GM19099 (cell line): ENCODE measurements at regions not wholly inside any gene's neighbourhood (a gene's known extent, or its start where the extent isn't known, plus 50 kb on each side); places are given as distances from the start of the nearest gene placed in this dataset.

Experiments
- POLR2A ChIP-seq: IDR thresholded peaks from 3 replicates; pipeline ENCODE4 v1.6.1; 2011; ENCODE audit warnings: low read depth; ENCODE audit not compliant: insufficient read length; ENCODE audit errors: extremely low read depth

- no peak for TF ChIP-seq POLR2A
These were observed 133.6 kb upstream of the SLC38A2 start for GRCh38 chr12:46506198-46506597.

- TF ChIP-seq POLR2A = no peak
These were observed 131.9 kb upstream of the SLC38A2 start for GRCh38 chr12:46504494-46504893.

- TF ChIP-seq POLR2A = no peak
These were observed 131.1 kb upstream of the SLC38A2 start for GRCh38 chr12:46503637-46504175.

- TF ChIP-seq POLR2A = no peak
These were observed 128.1 kb upstream of the SLC38A2 start for GRCh38 chr12:46500673-46501072.

- no peak for TF ChIP-seq POLR2A
These were observed 127.3 kb upstream of the SLC38A2 start for GRCh38 chr12:46499901-46500300.

- no peak for TF ChIP-seq POLR2A
These were observed 126.7 kb upstream of the SLC38A2 start for GRCh38 chr12:46499226-46499625.

GRCh38 chr12:46497739-46498138 lies 125.2 kb upstream of the SLC38A2 start:
- no peak for TF ChIP-seq POLR2A

GRCh38 chr12:46494424-46494823 lies 121.9 kb upstream of the SLC38A2 start:
- TF ChIP-seq POLR2A = no peak

- TF ChIP-seq POLR2A = no peak
These were observed 121.2 kb upstream of the SLC38A2 start for GRCh38 chr12:46493834-46494181.

- no peak for TF ChIP-seq POLR2A
These were observed 120.7 kb upstream of the SLC38A2 start for GRCh38 chr12:46493150-46493833.

GRCh38 chr12:46492471-46493085 lies 120.0 kb upstream of the SLC38A2 start:
- TF ChIP-seq POLR2A = no peak

GRCh38 chr12:46491548-46491947 lies 119.0 kb upstream of the SLC38A2 start:
- TF ChIP-seq POLR2A = no peak

GRCh38 chr12:46490635-46491034 lies 118.1 kb upstream of the SLC38A2 start:
- no peak for TF ChIP-seq POLR2A

- no peak for TF ChIP-seq POLR2A
These were observed 117.4 kb upstream of the SLC38A2 start for GRCh38 chr12:46489951-46490388.

GRCh38 chr12:46487567-46488131 lies 115.1 kb upstream of the SLC38A2 start:
- no peak for TF ChIP-seq POLR2A

- TF ChIP-seq POLR2A = no peak
These were observed 114.0 kb upstream of the SLC38A2 start for GRCh38 chr12:46486588-46486987.
